Astrocyte (in vitro differentiated cells and primary cell): ENCODE measurements at regions not wholly inside any gene's neighbourhood (a gene's known extent, or its start where the extent isn't known, plus 50 kb on each side); places are given as distances from the start of the nearest gene placed in this dataset.

Source experiments
- DNase-seq: peaks from one replicate; pipeline ENCODE4 v3.0.0-alpha.2; 2010; ENCODE audit warnings: low read depth
- FAIRE-seq: peaks from 2 replicates; lab custom pipeline; 2011; peaks lifted over from hg19 to GRCh38; lab: Jason Lieb, UNC
- H2AFZ ChIP-seq: 2 replicates; pipeline ENCODE4 v1.6.0; 2012; ENCODE audit warnings: low read depth, low read length, inconsistent platforms
- H3K27ac ChIP-seq: 2 replicates; pipeline ENCODE4 v1.5.1; 2011; ENCODE audit warnings: low read depth, low read length, inconsistent platforms
- H3K27me3 ChIP-seq: 2 replicates; pipeline ENCODE4 v1.6.0; 2011; ENCODE audit warnings: low read length, inconsistent platforms; ENCODE audit not compliant: insufficient read depth
- H3K36me3 ChIP-seq: 2 replicates; pipeline ENCODE4 v1.5.1; 2011; ENCODE audit warnings: low read length, inconsistent platforms; ENCODE audit not compliant: insufficient read depth
- H3K4me1 ChIP-seq: 2 replicates; pipeline ENCODE4 v1.5.1; 2011; ENCODE audit warnings: low read length, inconsistent platforms; ENCODE audit not compliant: insufficient read depth
- H3K4me2 ChIP-seq: 2 replicates; pipeline ENCODE4 v1.6.0; 2012; ENCODE audit warnings: low read length, inconsistent platforms
- H3K4me3 ChIP-seq: 2 replicates; pipeline ENCODE4 v1.5.1; 2011; ENCODE audit warnings: low read depth, mild to moderate bottlenecking, low read length, inconsistent platforms; ENCODE audit not compliant: insufficient read depth
- H3K79me2 ChIP-seq: 2 replicates; pipeline ENCODE4 v1.6.0; 2012; ENCODE audit warnings: mild to moderate bottlenecking, low read length, inconsistent platforms; ENCODE audit not compliant: insufficient read depth
- H3K9ac ChIP-seq: 2 replicates; pipeline ENCODE4 v1.6.0; 2012; ENCODE audit warnings: mild to moderate bottlenecking, low read length, inconsistent platforms
- H3K9me3 ChIP-seq: 2 replicates; pipeline ENCODE4 v1.5.1; 2012; ENCODE audit warnings: low read depth, mild to moderate bottlenecking, low read length, inconsistent platforms; ENCODE audit not compliant: insufficient read depth
- H4K20me1 ChIP-seq: 2 replicates; pipeline ENCODE4 v1.6.0; 2012; ENCODE audit warnings: low read length, inconsistent platforms; ENCODE audit not compliant: insufficient read depth
- H3K27ac Mint-ChIP-seq: one replicate; pipeline ENCODE4 v1.8.0; 2021; ENCODE audit warnings: mild to moderate bottlenecking, mixed read lengths; ENCODE audit not compliant: unreplicated experiment
- H3K27me3 Mint-ChIP-seq: one replicate; pipeline ENCODE4 v1.8.0; 2021; ENCODE audit warnings: low read depth, mixed read lengths; ENCODE audit not compliant: unreplicated experiment
- H3K36me3 Mint-ChIP-seq: one replicate; pipeline ENCODE4 v1.8.0; 2021; ENCODE audit warnings: low read depth, mixed read lengths; ENCODE audit not compliant: unreplicated experiment
- H3K4me1 Mint-ChIP-seq: one replicate; pipeline ENCODE4 v1.8.0; 2021; ENCODE audit warnings: low read depth, mixed read lengths; ENCODE audit not compliant: unreplicated experiment
- H3K4me3 Mint-ChIP-seq: one replicate; pipeline ENCODE4 v1.8.0; 2021; ENCODE audit warnings: mild to moderate bottlenecking, moderate library complexity, mixed read lengths; ENCODE audit not compliant: unreplicated experiment
- H3K9me3 Mint-ChIP-seq: one replicate; pipeline ENCODE4 v1.8.0; 2021; ENCODE audit warnings: mild to moderate bottlenecking, mixed read lengths; ENCODE audit not compliant: unreplicated experiment
- EZH2 ChIP-seq: IDR thresholded peaks from 2 replicates; pipeline ENCODE4 v1.6.1; 2012; ENCODE audit warnings: mild to moderate bottlenecking, low read length, inconsistent platforms; ENCODE audit not compliant: insufficient read depth
- TF ChIP-seq, protein P1 (sequence below): IDR thresholded peaks from 2 replicates; pipeline ENCODE4 v1.5.1; 2011; ENCODE audit warnings: low read depth, mild to moderate bottlenecking, inconsistent platforms, low read length, moderate library complexity; ENCODE audit not compliant: insufficient read depth

- H3K79me2 ChIP-seq = no peaks in the 10 kb centered on the region
- no peaks in the 10 kb centered on the region for H4K20me1 ChIP-seq
- no peak overlapping the region for H2AFZ ChIP-seq
- no peak for FAIRE-seq
- DNase-seq = no peak
- Mint-ChIP-seq H3K27ac (no peak overlapping the region), H3K4me1 (no peaks in the 10 kb centered on the region), H3K4me3 (no peak overlapping the region), H3K36me3 (no peaks in the 10 kb centered on the region), H3K27me3 (peaks cover 56% of the 10 kb centered on the region), H3K9me3 (peaks cover 3% of the 10 kb centered on the region)
- no peak overlapping the region for H3K4me2 ChIP-seq
- no peak overlapping the region for H3K9ac ChIP-seq
- TF ChIP-seq, protein P1, sequence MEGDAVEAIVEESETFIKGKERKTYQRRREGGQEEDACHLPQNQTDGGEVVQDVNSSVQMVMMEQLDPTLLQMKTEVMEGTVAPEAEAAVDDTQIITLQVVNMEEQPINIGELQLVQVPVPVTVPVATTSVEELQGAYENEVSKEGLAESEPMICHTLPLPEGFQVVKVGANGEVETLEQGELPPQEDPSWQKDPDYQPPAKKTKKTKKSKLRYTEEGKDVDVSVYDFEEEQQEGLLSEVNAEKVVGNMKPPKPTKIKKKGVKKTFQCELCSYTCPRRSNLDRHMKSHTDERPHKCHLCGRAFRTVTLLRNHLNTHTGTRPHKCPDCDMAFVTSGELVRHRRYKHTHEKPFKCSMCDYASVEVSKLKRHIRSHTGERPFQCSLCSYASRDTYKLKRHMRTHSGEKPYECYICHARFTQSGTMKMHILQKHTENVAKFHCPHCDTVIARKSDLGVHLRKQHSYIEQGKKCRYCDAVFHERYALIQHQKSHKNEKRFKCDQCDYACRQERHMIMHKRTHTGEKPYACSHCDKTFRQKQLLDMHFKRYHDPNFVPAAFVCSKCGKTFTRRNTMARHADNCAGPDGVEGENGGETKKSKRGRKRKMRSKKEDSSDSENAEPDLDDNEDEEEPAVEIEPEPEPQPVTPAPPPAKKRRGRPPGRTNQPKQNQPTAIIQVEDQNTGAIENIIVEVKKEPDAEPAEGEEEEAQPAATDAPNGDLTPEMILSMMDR = no peak
- TF ChIP-seq EZH2 = no peak
- no peak overlapping the region for H3K4me3 ChIP-seq
- no peaks in the 10 kb centered on the region for H3K36me3 ChIP-seq
- H3K4me1 ChIP-seq = no peaks in the 10 kb centered on the region
- no peak overlapping the region for H3K27ac ChIP-seq
- H3K27me3 ChIP-seq = no peaks in the 10 kb centered on the region
- H3K9me3 ChIP-seq = no peaks in the 10 kb centered on the region
These were observed 169.0 kb downstream of the ENGASE start for GRCh38 chr17:79243603-79243990.

GRCh38 chr17:79242873-79243602, 168.4 kb downstream of the ENGASE start:
- no peaks in the 10 kb centered on the region for H3K9me3 ChIP-seq
- no peak overlapping the region for H3K9ac ChIP-seq
- H3K4me1 ChIP-seq = no peaks in the 10 kb centered on the region
- peaks cover 59% of the 10 kb centered on the region for H3K27me3 Mint-ChIP-seq
- H3K27ac ChIP-seq = no peak overlapping the region
- no peaks in the 10 kb centered on the region for H4K20me1 ChIP-seq
- H3K79me2 ChIP-seq = no peaks in the 10 kb centered on the region
- peaks cover 3% of the 10 kb centered on the region for H3K9me3 Mint-ChIP-seq
- TF ChIP-seq, protein P1 = no peak
- TF ChIP-seq EZH2 = no peak
- DNase-seq (no peak), FAIRE-seq (no peak)
- no peak overlapping the region for H2AFZ ChIP-seq
- no peak overlapping the region for H3K27ac Mint-ChIP-seq
- H3K4me3 Mint-ChIP-seq = no peak overlapping the region
- H3K36me3 ChIP-seq = no peaks in the 10 kb centered on the region
- no peaks in the 10 kb centered on the region for H3K27me3 ChIP-seq
- no peak overlapping the region for H3K4me2 ChIP-seq
- no peak overlapping the region for H3K4me3 ChIP-seq
- no peaks in the 10 kb centered on the region for H3K4me1 Mint-ChIP-seq
- no peaks in the 10 kb centered on the region for H3K36me3 Mint-ChIP-seq

GRCh38 chr17:79242393-79242792, 167.8 kb downstream of the ENGASE start:
- Histone ChIP-seq H3K4me1 (no peaks in the 10 kb centered on the region), H2AFZ (no peak overlapping the region), H3K36me3 (no peaks in the 10 kb centered on the region), H3K9ac (no peak overlapping the region), H4K20me1 (no peaks in the 10 kb centered on the region), H3K27ac (no peak overlapping the region), H3K27me3 (no peaks in the 10 kb centered on the region), H3K79me2 (no peaks in the 10 kb centered on the region), H3K4me3 (no peak overlapping the region), H3K4me2 (no peak overlapping the region), H3K9me3 (no peaks in the 10 kb centered on the region)
- Mint-ChIP-seq H3K36me3 (no peaks in the 10 kb centered on the region), H3K9me3 (peaks cover 3% of the 10 kb centered on the region), H3K27me3 (peaks cover 56% of the 10 kb centered on the region), H3K4me3 (no peak overlapping the region), H3K4me1 (no peaks in the 10 kb centered on the region), H3K27ac (no peak overlapping the region)
- FAIRE-seq (no peak), DNase-seq (no peak)
- TF ChIP-seq EZH2 = no peak
